NCI-H2029 (cell line): ENCODE measurements at regions not wholly inside any gene's neighbourhood (a gene's known extent, or its start where the extent isn't known, plus 50 kb on each side); places are given as distances from the start of the nearest gene placed in this dataset.
"Not testable (repeated sequence)": the region's sequence is repeated elsewhere in the genome, so short reads cannot be mapped to it uniquely, and the experiment has no call there.

Source experiments
- DNase-seq: peaks from one replicate; lab custom pipeline; 2025; lab: John Stamatoyannopoulos, UW

DNA sequence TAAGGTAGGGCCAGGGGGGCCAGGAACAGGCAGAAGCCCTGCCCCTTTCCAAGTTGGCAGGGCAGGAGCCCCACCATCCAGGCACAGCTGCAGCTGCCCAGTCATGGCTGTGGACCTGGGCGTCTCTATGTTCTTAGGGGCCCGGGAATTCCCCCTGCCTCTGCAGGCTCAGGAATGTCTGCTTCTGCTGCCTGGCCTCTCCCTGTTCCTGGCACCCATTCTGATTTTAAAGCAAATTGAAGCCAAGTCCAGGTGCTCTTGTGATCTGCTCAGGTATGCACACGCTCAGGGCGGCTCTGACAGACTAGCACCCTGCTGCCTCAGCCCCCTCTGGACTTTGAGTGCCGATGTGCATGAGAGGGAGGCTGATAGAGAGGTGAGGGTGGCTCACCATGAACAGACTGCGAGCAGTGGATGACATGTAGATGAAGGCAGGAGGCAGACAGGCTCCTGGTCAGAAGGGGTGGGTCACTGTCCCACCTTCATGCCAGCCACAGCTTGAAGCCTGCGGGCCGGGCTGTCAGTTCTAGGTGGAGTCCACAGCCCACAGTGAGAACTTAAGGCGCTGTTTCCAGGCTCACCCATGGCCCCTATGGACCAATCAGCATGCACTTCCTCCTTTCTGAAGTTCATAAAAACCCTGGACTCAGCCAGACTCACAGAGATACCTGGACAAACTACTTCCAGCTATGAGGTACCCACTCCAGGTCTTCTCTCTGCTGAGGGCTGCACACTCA lies 747.8 kb upstream of the GBE1 start:
- no peak for DNase-seq

DNA sequence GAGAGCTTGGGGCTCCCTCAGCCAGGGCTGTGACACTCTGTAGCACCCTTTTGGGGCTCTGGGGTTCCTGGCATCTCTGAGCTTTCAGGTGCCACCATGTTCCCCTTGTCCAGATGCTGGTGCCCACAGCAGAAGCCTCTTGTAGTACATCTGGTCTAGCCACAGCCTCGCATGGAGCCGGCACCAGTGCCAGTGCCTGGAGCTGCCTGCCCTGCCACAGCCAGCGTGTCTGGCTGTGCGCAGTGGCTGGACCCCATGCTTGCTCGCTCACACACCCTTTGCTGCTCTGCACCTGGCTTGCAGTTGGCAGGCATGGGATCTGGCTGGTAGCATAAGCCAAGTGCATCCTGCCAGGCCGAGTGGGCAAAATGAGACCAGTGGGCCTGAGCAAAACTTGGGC lies 744.8 kb upstream of the GBE1 start:
- no peak for DNase-seq

DNA sequence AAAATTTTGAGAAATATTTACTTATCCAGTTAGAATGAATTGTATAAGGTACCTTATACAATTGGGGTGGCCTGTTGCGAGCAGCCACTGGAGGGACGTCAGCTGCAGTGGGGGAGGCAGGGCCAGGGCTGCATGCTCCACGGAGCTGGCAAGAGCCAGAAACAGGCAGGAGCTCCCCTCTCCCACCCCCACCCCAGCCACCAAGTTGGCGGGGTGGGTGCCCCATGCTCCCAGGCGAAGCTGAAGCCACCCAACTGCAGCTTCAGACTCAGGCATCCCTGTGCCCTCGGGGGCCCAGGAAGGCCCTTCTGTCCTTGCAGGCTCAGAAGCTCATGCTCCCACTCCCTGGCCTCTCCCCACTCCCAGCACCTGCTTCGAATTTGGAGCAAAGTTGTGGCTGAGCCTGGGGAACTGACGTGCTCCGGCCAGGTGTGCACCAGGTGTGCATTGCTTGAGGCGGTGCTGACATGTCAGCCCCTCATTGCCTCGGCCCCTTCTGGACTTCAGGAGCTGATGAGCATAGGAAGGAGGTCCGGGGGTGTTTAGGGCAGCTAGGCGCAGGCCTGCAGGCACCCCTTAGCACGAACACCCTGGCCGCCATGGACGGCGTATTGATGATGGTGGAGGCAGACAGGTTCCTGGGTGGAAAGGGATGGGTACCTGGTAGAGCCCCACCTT lies 743.8 kb upstream of the GBE1 start:
- no peak for DNase-seq

DNA sequence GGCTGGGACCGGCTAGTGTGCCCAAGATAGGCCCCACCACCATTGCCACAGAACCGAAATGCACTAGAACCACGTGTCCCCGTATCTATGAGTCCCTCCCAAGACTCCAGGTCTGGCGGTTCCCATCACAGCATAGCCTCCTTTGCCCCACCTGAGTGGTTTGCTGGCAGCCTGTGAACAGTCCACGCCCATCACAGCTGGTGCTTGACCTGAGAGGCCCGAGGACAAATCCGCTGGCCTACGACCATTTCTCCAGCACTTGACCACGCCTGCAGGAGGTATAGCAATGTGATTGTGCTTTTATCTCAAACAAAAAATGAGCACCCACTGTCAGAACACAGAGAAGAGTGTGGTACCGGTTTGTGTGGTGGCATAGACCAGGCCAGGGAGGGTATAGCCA lies 736.7 kb upstream of the GBE1 start:
- DNase-seq, result no peak

DNA sequence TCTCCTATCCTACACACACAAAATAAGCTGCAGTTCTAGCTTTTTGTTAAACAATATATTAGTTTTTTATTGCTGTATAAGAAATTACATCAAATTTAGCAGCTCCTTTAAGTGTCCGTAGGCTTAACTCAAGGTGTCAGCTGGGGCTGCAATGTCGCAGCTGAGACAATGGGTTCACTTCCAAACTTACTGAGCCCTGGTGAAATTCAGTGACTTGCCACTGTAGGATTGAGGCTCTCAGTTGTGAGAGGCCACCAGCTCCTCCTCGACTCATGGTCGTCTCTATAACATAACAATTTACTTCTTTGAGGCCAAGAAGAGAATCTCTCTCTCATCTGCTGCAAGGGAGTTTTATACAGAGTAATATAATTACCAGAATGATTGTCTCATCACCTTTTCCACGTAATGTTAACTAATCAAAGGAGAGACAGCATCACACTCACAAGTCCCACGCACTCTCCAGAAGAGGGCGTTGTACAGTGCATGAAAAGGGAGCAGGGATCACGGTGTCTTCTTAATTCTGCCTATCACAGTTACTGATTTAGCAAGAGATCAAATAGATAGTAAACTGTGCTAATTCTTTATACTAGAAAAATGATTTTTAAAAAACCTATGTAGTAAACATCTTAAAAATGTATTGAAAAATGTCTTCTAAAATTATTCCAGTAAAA lies 735.6 kb upstream of the GBE1 start:
- DNase-seq, result no peak

DNA sequence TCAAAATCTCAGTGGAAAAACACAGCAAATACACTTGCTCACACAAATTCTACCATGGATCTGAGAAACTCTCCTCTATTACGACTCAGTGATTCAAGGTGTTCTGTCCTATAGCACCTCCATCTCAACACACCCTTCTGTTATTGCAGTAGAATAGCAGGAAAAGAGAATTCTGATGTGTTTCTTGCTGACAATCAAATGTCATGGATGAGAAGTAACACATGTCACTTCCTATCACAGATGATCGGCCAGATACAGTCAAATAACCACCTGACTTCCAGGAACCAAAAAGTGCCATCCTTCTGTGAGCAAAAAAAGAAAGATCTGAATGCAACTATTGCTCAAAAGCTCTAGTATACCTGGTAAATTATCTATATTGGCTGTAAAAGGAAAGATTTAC lies 734.2 kb upstream of the GBE1 start:
- DNase-seq, result no peak

DNA sequence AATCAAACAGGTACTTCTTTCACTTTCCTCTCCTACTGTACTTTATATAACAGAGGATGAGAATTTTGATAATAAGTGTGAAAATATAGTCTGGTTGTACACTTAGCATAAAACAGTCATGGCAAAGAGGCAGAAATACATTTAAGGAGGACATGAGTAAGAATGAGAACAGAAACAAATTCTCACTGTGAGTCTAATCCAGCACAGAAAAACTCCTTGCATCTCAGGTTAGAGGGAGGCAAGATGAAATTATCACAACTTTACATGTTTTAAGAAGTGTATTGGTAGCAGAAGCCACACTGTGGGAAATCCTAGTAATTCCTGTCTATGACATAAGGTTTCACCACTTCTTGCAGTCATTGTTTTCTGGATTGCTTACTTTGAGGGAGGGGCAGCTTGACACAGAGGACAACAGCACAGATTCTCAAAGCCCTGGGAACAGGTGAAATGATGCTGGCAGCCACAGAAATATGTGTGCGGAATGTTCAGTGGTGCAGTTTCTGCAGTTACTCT lies 733.6 kb upstream of the GBE1 start:
- DNase-seq, result no peak

DNA sequence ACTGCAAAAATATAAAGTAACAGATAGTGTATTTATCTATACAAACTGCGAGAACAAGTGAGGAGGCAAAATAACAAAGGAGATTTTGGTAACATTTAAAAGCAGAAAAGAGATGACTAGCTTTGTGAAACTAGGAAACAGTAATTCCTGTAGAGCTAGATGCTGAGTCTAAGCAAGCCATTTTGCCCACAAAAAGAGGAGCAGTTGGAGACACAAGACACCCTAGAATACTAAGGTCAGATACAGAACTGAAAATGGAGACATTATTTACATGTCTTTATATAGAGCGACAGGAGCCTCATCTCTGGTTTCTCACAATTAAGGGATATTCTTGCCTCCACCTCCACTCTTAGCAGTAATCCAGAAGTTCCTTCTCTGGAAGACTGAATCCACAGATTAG lies 732.4 kb upstream of the GBE1 start:
- DNase-seq, result no peak

DNA sequence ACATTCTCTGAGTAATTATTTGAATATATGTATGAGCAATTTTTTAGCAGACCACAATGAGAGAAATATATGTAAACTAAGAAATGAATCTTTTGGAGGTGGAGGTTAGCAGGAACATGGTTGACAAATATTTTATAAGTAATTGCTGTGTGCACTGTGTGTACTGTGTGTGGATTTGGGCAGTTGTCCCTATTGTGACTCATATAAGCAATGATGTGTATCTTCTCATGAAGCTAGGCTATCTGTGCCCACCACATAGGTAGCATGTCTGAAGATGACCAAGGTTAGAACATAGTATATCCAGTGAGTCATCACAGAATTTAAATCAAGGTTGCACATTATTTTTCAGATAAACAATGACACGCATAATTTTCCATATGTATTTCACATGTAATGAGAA lies 713.9 kb upstream of the GBE1 start:
- no peak for DNase-seq

DNA sequence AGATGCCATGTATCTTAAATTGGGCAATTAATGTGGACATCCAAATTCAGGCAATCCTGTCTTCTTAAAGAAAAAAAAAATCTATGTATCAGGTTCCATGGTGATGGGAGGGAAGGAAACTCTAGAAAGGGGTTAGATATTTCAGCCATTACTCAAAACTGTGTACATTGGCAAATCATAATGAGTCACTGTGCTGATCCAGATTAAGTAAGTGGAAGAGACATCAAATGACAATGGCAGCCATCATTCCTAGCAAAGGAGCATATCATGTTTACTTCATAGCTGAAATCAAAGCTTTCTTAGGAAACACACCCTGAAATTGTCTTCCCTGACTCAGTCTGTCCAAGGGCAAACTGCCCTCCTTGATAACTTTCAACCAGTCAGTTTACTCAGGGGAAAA lies 713.3 kb upstream of the GBE1 start:
- no peak for DNase-seq

DNA sequence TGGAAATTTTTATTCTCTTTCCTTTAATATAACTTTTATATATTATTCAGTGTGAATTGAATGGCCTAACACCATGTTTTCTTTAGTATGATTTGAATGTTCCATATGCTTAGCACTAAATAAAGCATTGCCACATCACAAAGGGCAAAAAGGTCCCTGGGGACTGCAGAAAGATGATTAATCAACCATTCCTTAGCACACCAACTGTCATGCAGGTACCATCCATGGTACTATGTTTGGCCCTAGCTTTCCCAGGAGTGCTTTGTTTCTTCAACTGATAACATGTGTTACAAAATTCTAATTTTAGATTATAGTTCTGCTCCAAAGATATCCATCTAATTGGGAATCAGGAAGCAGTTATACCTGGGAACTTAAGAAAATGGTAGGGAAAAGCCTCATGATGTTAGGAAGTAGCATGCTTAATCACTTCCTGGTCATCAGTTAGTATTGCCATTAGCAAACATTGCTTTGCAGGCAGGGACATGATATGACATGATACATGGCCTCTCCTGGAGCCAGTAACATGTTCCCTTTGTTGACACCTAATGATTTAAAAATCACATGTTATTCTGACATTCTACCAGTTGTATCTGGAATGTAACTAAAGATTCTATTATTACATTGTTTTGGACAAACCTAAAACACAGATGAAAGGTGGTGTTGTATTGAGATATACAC lies 712.6 kb upstream of the GBE1 start:
- DNase-seq, result no peak

DNA sequence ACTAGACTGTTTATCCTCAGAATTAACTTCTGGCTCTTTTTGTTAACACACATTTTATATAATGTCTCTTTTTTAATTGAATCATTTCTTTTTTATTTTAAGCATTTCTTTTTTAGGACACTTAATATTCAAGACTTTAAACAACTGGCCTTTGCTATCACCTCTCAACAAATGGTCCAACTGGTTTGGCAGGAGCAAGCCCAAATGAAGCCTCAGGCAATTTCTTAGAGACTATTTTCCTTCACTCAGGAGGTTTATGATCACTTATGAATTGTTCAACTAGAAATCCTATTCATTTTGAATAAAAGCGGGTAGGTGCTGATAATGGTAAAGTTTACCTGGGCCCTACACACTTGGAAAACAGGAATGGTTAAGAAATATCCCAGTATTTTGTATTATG lies 705.6 kb upstream of the GBE1 start:
- DNase-seq, result no peak

DNA sequence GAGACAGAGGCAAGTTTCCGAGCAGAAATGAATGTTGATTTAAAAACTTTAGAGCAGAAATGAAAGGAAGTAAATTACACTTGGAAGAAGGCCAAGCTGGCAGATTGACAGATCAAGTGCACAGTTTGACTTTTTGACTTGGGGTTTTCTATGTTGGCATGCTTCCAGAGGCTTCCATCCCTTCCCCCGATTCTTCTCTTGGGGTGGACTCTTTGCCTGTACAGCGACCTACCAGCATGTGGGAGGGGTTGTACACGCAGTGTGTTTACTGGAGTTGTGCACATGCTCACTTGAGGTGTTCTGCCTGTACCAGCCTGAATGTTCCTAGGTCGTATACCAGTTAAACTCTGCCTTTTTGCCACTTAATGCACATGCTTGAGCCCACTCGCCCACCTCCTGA lies 701.5 kb upstream of the GBE1 start:
- no peak for DNase-seq

DNA sequence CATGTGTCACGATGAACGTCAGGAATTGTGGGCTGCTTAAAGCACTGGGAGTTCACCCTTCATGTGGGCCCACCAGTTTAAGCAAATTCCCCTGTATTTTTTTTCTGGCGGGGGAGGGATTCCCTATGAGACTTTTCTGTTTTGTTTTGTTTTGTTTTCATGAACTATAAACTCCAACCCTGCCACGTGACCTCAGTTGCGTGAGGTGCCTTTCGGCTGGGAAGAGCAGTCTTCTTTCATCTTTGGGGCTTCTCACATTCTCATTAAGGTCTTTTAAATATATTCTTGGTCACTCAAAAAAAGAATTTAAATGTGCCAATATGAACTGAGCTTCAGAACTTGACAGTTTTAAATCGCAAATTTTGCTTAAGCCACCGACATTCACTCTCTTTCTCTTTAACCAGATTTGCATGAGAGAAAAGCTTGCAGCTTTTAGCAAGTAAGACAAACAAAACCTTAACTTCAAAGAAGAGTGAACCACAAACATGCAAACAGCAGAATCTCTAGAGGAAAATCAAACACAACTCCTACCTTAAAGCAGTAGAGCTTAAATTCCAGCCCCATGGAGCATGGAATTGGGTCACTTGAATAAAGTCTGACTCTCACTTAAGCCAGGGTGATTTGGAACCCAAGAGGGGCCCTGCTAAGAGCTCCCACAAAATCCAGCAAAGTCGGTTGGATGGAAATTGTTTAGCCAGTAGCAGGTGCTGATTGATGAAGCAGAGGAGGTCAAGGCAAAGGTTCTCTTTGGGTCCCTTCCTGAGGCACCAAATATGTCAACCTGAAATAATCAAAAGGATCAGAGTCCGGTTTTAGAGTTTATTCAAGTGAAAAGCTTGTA lies 699.8 kb upstream of the GBE1 start:
- no peak for DNase-seq

DNA sequence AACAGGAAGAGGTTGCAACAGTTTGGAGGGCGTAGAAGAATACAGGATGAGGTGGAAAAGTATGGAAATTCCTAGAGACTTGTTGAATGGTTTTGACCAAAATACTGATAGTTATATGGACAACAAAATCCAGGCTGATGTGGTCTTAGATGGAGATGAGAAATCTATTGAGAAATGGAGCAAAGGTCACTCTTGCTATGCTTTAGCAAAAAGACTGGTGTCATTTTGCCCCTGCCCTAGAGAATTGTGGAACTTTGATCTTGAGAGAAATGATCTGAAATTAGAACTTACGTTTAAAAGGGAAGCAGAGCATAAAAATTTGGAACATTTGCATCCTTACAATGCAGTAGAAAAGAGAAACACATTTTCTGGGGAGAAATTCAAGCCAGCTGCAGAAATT lies 686.9 kb upstream of the GBE1 start:
- no peak for DNase-seq

DNA sequence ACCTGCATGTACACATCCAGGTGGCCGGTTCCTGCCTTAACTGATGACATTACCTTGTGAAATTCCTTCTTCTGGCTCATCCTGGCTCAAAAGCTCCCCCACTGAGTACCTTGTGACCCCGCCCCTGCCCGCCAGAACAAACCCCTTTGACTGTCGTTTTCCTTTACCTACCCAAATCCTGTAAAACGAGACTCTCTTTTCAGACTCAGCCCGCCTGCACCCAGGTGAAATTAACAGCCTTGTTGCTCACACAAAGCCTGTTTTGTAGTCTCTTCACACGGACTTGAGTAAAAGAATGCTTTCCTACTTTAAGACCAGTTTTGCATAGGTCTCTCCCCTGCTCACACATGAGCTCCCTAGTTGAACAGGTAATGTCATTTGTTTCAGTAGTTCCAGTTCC lies 667.4 kb upstream of the GBE1 start:
- DNase-seq, result not testable (repeated sequence)

DNA sequence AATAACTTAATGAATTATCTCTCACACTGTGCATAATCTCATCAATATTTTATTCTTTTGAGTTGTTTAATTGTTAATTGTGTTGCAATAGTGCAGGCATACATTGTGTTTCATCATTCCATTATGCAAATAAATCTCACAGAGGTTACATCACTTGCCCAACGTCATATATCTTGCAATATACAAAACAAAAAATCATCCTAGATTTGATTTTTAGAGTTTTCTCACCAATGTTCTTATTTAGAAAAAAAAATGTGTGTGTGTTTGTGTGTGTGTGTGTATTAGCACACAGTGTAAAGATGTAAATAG lies 662.5 kb upstream of the GBE1 start:
- DNase-seq, result no peak

DNA sequence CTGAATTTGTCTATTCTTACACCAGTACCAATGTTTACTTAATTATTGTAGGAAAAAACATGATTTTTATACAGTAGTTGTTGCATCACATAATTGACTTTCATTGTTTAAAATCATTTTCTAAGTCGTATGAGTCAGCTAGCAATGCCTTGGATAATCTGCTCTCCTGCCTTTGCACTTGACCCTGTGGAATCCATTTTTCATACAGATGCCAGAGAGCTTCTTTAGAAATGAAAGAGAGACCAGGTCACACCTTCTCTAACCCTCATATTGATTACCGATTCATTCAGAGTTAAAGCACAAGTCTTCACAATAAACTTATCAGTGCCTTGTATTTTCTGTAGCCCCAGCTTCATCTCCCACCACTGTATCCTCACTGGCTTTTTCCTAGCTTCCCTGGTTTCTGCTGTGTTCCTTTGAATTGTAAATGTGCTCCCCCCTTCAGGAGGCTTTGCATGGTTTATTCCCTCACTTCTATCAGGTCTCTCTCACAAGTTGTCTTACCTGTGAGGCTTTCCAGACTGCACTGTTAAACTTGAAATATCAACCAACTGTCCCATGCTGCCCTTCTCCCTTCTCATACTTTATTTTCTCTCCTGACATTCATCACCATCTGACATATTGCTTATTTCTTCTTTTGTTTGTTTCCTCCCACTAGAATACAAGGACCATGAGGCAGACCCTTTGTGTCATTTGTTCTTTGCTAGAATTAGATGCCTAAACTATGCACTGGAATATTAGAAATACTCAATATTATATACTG lies 662.0 kb upstream of the GBE1 start:
- DNase-seq, result no peak

DNA sequence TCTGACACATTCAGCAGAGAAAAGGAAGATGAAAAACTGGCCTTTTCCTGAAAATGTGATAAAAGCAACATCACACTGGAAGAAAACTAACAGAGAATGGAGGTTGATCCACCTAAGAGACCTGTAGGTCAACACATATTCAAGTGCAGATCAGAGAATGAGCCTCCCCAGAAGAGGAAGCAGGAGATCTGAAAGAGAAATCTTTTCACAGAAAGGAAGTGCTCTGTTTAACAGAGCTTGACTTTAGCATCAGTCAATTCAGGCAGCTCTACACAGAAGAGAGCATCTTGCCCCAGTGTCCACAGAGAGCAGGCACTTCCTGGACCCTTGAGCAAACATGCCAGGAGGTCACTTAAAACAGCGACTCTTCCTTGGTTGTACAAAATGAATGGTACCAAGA lies 655.4 kb upstream of the GBE1 start:
- no peak for DNase-seq

DNA sequence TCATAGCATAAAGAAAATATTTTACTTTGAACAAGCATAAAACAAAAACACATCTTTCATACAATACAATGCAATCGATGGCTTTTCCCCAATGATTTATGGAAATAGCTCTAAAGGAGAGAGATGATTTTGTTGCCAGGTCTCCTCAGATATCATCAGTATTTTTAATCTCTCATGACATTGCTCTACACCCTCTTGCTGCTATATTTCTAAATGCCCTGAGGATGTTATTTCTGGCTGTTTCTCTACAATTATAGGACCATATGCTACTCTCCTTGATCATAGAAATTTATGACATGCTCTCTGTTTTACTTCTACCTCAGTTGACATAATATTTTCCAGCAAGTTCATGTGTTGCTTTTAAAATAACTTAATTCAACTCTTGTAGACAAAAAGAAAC lies 654.9 kb upstream of the GBE1 start:
- no peak for DNase-seq

DNA sequence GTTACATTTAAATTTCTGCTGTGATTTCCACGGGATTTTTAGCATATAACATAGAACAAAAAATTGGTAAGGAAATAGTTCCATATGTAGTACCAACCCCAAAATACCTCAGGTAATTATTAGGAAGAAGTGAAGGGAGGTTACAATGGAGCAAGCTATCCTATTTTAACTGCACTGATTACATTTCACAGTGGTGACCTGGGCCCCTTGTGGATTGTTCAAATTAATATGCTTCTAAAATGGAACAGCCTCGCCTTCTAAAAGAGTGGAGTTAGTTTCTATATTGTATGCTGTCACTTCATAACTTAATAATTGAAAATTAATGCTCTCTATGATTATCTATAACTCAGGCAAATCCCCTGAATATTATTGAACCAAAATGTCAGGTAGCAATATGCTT lies 651.7 kb upstream of the GBE1 start:
- DNase-seq, result no peak
